ENCODE measurements at regions not wholly inside any gene's neighbourhood (a gene's known extent, or its start where the extent isn't known, plus 50 kb on each side); places are given as distances from the start of the nearest gene placed in this dataset.

DNA sequence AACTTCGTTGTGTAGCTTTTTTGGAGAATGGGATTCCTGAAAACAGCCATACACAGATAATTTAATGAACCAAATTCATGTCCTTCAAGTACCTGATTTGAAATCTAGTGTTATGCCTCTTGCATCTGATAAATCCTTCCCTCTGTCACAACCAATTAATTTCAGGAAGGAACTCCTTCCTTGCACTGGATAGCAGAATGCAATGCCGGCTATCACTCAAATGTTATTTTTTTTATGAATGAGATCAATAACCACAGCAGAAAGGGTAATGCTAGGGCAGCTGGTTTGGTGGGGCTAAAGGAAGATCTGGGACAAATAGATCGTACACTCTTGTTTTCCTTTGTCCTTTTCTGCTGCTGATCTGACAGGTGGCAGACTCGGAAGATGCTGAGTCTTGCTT is 899.5 kb upstream of the GYPC start:
- TF ChIP-seq, protein P1, sequence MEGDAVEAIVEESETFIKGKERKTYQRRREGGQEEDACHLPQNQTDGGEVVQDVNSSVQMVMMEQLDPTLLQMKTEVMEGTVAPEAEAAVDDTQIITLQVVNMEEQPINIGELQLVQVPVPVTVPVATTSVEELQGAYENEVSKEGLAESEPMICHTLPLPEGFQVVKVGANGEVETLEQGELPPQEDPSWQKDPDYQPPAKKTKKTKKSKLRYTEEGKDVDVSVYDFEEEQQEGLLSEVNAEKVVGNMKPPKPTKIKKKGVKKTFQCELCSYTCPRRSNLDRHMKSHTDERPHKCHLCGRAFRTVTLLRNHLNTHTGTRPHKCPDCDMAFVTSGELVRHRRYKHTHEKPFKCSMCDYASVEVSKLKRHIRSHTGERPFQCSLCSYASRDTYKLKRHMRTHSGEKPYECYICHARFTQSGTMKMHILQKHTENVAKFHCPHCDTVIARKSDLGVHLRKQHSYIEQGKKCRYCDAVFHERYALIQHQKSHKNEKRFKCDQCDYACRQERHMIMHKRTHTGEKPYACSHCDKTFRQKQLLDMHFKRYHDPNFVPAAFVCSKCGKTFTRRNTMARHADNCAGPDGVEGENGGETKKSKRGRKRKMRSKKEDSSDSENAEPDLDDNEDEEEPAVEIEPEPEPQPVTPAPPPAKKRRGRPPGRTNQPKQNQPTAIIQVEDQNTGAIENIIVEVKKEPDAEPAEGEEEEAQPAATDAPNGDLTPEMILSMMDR (IDR thresholded peaks at IDR 0.05), result no peak
- TF ChIP-seq POLR2A (IDR thresholded peaks at IDR 0.05), result no peak
